Breast epithelium (tissue), 3 donors: ENCODE measurements at regions not wholly inside any gene's neighbourhood (a gene's known extent, or its start where the extent isn't known, plus 50 kb on each side); places are given as distances from the start of the nearest gene placed in this dataset.

ENCODE experiments used
- CTCF ChIP-seq, 3 donors: fragments of 450-650 bp; IDR thresholded peaks; one replicate each; pipeline ENCODE4 v1.5.1; 2016 to 2017; ENCODE audit warnings: antibody characterized with exemption in 3 of 3, mild to moderate bottlenecking in 3 of 3, moderate library complexity in 3 of 3
- POLR2A ChIP-seq: fragments of 450-650 bp; IDR thresholded peaks from one replicate; pipeline ENCODE4 v1.6.1; 2016; ENCODE audit warnings: antibody characterized with exemption, mild to moderate bottlenecking, moderate library complexity
- POLR2AphosphoS5 ChIP-seq, 3 donors: sonication (generic); formaldehyde crosslinking; IDR thresholded peaks; one replicate each; pipeline ENCODE4 v1.6.1; 2017; ENCODE audit warnings: antibody characterized with exemption in 3 of 3

- TF ChIP-seq CTCF (IDR thresholded peaks at IDR 0.05), result no peak
- TF ChIP-seq POLR2A, result no peak
- no peak for TF ChIP-seq POLR2AphosphoS5 (IDR thresholded peaks at IDR 0.05)
Observed at GRCh38 chr2:226048611-226049010, 649.1 kb downstream of the NYAP2 start.
